Hematopoietic multipotent progenitor cell treated with erythropoietin and hydrocortisone succinate and interleukin-3 and kit ligand, for 15 days (in vitro differentiated cells): ENCODE measurements at regions not wholly inside any gene's neighbourhood (a gene's known extent, or its start where the extent isn't known, plus 50 kb on each side); places are given as distances from the start of the nearest gene placed in this dataset.

Experiments
- DNase-seq: peaks from one replicate; pipeline ENCODE4 v3.0.0-alpha.2; 2015; ENCODE audit warnings: low spot score

- no peak for DNase-seq
Measured at GRCh38 chr12:132424811-132425210, 65.1 kb upstream of the FBRSL1 start.

DNA sequence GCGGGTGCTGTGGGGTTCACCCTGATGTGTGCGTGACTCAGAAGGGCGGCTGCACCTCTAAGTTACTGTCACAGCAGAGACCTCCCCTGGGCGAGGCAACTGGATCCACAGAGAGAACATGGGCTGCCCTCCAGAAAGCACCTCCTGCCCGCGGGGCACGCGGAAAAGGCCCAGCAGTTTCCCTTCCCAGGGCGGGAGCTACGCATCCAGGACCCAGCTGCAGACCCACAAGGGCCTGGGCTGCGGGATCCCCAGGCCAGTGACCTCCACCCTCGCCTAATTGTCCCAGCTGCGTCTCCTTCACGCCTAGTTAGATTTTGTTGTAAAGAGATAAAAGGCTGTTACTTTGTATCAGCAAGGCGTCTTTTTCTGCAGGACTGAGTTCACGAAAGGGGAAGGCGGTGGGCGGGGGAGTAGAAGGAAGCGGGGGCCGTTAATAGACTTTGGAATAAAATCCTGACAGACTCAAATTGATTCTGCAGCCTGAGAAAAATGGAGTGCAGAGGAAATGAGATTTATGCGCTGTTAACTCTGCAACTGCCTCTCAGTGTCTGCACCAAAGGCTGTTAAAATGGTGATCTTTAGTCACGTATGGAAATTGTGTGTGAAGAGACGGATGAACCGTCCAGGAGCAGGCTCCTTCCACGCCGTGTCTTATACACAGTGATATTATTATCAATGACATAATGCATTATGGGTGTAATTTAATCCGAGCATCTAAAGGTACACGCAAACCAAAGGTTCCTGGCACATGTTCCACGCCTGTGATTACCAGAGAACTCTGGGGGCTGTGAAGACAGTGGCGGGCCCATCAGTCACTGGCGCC is 65.9 kb upstream of the FBRSL1 start:
- no peak for DNase-seq

GRCh38 chr12:132423251-132423819 is 66.6 kb upstream of the FBRSL1 start:
- no peak for DNase-seq

GRCh38 chr12:132422381-132423043 is 67.4 kb upstream of the FBRSL1 start:
- DNase-seq, result no peak

- DNase-seq, result no peak
Measured at GRCh38 chr12:132422040-132422380, 67.9 kb upstream of the FBRSL1 start.

- no peak for DNase-seq
Measured at GRCh38 chr12:132419631-132420246, 70.2 kb upstream of the FBRSL1 start.

DNA sequence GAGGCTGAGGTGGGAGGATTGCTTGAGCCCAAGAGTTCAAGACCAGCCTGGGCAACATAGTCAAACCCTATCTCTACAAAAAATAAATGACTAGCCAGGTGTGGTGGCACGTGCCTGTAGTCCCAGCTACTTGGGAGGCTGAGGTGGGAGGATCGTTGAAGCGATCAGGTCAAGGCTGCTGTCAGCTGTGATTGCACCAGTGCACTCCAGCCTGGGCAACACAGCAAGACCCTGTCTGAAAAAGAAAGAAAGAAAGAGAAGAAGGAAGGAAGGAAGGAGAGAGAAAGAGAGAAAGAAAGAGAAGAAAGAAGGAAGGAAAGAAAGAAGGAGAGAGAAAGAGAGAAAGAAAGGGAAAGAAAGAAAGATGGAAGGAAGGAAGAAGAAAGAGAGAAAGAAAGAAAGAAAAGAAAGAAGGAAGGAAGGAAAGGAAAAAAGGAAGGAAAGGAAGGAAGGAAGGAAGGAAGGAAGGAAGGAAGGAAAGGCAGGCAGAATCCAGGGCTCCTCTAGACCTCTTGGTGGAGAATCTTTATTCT is 71.5 kb upstream of the FBRSL1 start:
- no peak for DNase-seq

DNA sequence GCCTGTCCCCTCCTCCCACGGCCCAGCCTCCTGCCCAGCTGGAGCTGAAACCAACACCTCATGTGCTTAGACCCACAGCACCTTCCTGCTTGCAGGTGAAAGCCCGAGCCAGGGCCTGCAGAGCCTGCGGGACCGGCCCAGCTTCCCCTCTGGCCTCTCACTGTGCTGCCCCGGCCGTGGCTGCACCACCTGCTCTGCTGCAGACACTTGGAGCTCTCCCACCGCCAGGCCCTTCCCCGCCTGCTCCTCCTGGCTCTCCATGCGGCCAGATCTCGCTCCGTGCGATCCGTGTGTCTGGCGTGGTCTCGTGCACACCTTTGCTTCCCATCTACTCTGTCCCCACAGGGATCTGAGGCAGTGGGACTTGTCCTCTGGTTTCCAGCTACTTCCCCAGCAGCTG is 72.2 kb upstream of the FBRSL1 start:
- no peak for DNase-seq

DNA sequence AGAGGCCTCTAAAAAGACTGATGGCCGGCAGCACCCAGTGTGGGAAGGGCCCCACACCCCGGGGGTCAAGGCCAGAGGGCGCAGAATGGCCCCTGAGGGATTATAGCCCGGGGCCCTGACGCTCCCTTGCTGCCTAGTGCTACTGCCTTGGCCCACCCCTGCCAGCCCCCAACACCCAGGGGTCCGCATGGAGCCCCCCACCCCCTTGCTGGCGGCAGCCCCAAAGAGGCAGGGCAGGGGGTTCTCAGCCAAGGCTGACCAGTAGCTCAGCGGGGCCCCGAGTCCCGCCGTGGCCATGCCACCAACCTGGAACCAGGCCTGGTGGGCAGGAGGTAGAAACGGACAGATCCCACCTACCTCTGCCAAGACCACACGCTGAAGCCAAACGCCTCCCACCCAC is 73.1 kb upstream of the FBRSL1 start:
- DNase-seq, result no peak

DNA sequence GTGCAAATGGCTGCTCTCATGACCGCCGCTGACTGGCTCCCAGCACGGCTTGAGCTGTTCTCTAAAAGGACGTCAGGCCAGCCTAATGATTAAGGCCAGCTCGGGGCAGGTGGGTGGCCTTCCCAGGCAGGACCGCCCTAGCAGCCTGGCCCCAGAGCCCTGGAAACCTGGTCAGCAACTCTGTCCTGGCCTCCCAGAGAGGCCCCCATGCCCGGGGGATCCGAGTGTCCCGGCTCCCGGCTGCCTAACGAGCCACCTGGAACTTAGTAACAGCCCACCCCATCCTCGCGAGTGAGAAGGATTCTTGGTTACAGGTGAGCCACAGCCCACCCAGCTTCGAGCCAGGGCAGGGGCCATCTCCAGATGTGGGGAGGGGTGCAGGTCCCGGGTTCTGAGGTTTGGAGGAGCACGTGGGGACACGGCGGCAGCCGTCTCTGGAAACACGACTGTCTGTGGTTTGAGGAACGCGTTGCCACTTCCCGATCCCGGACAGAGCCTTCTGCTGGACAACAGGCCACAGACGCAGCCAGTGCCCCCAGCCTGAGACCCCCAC is 73.8 kb upstream of the FBRSL1 start:
- no peak for DNase-seq

DNA sequence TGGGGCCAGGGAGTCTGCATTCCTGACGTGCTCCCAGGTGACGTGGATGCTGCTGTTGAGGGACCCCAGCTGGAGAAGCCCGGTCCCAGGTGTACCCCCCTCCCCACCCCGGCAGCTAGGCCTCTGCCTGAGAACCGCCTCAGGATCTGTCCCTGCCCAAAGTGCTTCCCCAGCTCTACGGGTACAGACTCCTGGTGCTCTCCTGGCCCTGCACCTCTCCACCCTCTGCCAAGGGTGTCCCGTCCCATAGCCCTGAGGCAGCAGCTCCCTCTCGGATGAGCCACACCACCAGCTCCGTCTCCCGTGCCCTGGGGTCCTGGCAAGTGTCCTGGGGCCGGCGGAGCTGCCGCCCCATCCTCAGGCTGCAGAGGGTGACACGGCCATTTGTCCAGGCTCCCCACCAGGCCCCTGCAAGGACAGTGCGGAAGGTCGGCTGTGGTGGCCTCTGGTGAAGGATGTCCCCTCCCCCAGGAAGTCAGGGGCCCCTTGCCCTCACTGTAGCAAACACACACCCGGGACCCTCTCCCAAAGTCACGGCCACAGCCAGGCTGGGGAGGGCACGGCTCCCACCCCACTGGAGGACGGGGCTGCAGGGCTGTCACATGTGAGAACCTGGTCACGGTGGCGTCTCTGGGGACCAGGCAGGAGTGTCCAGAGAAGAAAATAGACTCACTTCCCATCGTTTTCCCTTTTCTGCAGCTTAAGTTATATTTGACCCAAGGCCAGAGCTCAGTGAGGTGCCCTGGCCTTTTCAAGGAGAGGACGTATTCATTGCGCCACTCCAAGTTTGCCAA is 74.4 kb upstream of the FBRSL1 start:
- DNase-seq, result no peak

GRCh38 chr12:132414634-132415326 is 75.2 kb upstream of the FBRSL1 start:
- DNase-seq, result peak; percentile 72

- no peak for DNase-seq
Measured at GRCh38 chr12:132413931-132414588, 75.9 kb upstream of the FBRSL1 start.

DNA sequence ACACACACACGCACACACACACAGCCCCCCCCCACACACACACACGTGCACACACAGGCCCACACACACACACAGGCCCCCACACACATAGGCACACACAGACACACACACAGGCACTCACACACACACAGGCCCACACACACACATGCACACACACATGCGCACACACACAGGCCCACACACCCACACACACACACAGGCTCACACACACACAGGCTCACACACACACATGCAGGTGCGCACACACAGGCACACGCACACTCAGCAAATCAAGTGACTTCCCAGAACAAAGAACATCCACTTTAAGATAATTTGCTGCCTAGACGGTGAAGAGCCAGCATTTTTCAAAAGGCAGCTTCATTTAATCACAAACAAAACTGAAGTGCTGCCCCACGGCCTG is 78.5 kb upstream of the FBRSL1 start:
- no peak for DNase-seq

- no peak for DNase-seq
Measured at GRCh38 chr12:132410849-132411248, 79.1 kb upstream of the FBRSL1 start.

GRCh38 chr12:132410296-132410625 is 79.7 kb upstream of the FBRSL1 start:
- DNase-seq, result no peak

GRCh38 chr12:132409495-132410295 is 80.3 kb upstream of the FBRSL1 start:
- DNase-seq, result no peak

DNA sequence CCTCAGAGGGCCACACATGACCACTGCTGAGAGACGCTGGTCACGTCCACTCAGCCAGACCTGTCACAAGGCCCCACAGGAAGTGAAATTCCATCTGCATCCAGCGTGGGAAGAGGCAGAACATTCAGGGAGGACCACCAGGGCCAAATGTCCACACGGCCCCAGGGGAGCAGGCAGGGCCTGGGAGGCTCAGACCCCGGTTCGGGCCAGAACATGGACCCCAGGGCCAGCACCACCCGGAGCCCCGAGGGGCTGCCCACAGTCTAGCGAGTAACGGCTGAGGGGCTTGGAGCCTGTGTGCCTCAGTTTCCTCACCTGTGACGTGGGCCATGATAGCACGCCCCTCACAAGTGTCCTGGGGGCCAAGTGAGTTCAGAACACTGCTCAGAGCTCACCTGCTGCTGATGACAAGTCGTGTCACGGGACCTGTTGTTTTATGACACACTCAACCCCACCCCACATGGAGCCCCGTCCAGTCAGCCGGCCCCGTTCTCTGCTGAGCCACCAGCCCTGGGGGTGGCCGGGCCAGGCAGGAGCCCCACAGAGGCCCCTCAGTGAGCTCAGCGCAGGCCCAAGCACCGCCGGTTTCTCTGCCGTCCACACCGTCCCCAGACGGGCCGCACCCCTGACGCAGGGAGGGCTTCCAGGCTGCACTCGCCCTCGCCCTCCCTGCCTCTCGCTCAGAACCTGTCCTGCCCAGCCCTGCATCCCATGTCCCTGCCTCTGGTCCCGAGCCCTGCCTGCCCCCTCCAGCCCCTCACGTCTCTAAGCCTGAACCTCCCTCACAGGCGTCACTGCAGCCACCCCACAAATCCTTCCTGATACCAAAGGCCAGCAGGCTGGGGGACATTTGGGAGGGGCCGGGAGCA is 79.5 kb upstream of the GALNT9 start:
- DNase-seq, result no peak

GRCh38 chr12:132407992-132408391 is 78.6 kb upstream of the GALNT9 start:
- DNase-seq, result no peak
